EL (cell line): ENCODE measurements at regions not wholly inside any gene's neighbourhood (a gene's known extent, or its start where the extent isn't known, plus 50 kb on each side); places are given as distances from the start of the nearest gene placed in this dataset.

Experiments
- DNase-seq: peaks from one replicate; pipeline ENCODE4 v3.0.0-alpha.2; 2016

- peak; percentile 60 for DNase-seq
These were observed 71.9 kb upstream of the UBL3 start for GRCh38 chr13:29922281-29922821.

DNA sequence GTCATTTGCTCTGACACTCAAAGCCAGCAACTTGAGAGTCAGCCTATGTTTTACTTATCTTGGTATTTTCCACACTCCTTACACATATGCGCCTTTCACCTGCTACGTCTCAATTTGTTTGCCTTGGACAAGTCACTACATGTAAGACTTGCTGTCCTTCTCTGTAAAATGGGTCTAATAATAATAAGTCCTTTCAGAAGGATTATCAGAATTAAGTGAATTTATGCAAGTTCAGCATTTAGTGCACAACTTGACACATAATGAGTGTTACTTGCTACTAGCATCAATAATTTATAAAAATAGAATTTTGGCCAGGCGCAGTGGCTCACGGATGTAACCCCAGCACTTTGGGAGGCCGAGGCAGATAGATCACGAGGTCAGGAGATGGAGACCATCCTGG, 71.1 kb upstream of the UBL3 start:
- DNase-seq: no peak

GRCh38 chr13:29920025-29920643, 69.7 kb upstream of the UBL3 start:
- no peak for DNase-seq

DNA sequence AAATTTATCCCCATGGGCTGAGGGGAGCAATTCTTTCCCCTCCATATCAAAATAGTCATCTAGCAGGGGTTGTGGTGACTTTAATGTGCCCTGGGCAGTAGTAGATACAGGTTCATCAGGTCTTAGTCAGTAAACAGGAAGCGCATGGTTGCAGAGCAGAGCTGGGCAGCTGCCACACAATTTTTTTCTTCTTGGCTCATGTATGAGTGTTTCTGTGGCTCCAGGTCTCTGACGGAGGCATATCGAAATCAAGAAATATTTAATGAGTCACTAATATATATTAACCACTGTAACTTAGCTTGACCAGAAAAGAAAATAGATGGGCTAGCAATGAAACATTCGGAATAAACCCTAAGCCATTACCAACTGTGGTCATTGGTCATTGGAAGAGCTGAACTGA, 68.4 kb upstream of the UBL3 start:
- DNase-seq: peak; percentile 93

- DNase-seq: no peak
These were observed 67.2 kb upstream of the UBL3 start for GRCh38 chr13:29917650-29918049.

GRCh38 chr13:29914581-29914980, 64.2 kb upstream of the UBL3 start:
- no peak for DNase-seq

DNA sequence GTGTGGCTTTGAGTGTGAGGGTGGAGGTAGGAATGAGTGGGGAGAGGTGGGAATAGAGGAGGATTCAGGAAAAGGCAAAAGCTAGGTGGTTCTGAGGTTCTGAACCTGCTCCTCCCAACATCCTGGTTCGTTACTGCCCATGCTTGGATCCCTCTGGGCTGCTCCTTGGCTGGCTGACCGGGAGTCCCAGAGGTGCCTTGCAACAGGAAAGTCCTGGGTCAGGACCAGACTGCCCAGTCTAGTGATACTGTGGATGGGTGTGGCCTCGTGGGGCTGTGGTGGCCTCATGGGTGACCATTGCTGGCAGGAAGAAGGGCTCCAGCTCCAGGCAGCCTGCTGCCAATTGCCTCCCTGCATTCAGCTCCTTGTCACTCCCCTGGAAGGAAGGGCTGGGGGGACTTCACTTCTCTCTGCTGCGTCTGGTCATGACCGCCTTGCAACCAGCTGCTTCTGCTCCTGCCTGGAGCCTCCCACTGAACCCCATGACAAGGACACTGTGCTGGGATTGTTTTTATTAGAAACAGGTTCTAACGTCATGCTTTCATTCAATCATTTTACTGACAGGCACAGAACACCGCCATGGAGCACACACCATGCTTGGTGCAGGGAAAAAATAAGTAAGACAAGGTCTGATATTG, 61.5 kb upstream of the UBL3 start:
- DNase-seq: no peak

DNA sequence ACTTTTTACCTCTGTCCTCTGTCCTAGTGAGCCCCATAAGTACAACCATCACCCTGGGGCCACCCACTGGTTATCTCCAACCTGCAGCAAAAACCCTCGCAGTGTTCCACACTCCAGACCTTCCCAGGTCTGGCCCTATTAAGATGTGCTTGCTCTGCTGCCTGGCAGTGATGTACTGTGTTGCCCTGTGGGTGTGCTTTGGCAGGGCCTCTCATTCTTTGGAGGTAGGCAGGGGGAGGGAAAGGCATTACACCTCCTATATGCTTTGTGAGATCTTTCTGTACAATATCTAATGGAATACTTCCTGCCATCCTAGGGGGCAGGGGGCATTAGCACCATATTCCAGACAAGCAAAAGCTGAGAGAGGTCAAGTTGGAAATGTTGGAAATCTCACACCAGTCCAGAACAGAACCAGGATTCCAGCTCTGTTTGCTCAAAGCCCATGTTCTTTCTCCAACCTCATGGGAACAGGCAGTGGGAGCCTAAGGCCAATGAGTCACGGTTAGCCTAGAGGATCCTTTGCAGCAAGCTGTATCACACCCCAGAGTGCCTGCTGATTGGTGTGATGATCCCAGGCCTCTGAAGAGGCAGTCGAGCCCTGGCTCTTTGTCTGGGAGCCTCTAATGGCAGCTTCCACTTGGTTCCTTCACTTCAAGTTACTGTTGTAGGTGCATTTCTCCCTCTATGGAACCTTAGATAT, 59.7 kb upstream of the UBL3 start:
- DNase-seq: peak; percentile 89

DNA sequence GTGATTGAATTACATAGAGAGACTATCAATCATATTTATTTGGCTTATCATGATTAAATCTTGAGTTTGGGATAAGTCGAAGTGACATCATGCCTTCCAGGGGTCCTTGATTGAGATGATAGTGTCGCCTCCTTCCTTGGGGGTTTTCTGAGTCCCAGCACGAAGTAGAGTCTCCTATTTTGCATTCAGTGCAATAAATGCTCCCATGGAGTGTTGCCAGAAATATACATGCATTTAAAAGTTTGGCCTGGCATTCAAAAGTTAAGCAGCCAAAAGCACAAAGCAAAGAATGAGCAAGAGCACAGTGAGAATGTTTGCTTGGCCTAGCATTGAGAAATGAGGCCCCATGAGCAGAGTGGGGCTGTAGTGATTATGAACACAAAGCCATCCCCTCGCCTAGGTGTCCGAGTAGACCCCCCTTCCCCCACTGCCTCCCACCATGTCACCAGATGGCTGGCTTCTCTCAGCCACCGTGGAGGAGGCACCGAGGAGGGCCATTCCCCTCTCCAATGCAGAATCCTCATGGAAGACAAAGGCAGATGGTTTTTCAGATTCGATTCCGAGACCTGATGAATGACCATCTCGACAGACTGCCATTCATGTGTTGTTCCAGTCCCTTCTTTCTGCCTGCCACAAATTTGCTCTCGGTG, 58.8 kb upstream of the UBL3 start:
- DNase-seq: no peak

GRCh38 chr13:29908416-29909080, 58.1 kb upstream of the UBL3 start:
- peak; percentile 84 for DNase-seq

GRCh38 chr13:29907670-29908069, 57.3 kb upstream of the UBL3 start:
- DNase-seq: no peak

DNA sequence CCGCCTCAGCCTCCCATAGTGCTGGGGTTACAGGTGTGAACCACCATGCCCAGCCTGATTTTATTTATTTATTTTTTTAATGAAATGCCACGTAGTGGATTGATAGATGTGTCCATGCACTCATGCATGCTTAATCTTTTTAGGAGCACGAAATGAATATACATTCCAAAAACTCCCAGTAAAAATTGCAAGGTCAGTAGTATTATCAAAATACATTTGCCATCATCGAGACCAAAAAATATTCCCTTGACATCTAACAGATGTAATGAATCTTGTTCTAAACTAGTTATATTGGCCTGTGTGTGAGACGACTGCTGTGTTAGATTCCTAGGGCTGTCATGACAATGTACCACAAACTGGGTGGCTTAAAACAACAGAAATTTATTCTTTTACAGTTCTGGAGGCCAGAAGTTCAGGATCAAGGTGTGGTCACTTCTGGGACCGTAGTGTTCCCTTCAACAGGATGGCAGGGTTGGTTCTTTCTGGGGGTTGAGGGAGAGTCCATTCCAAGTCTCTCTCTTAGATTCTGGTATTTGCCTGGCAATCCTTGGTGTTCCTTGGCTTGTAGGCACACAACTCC, 56.1 kb upstream of the UBL3 start:
- no peak for DNase-seq

DNA sequence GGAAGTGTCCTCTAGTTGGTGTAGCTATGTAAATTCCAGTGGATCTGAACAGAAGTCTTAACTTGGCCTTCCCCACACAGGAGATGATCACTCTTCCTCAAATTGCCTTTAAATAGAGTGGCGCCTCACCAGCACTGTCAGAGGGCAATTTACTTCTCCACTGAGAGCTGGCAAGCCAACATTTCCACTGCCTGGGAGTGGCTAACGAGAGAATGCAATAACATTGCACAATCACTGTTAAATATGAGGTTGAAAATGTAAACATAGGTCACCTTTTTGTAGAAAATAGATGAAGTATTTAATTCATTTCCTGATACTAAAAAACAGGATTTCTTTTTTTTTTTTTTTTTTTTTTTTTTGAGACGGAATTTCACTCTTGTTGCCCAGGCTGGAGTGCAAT, 55.4 kb upstream of the UBL3 start:
- peak; percentile 44 for DNase-seq

GRCh38 chr13:29903996-29904395, 53.6 kb upstream of the UBL3 start:
- DNase-seq: no peak

DNA sequence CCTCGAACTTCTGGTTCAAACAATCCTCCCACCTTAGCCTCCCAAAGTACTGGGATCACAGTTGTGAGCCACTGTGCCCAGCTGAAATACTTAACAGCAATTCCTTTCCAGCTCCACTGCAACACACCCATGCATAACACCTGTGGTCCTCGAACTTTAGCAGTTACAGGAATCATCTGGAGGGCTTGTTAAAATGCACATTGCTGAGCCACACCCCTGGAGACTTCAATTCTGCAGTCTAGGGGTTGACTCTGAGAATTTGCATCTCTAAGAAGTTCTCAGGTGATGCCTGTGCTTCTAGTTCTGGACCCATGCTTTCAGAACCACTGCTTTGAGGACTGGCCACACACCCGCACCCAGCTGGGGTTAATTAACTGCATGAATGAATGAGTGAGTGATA, 53.1 kb upstream of the UBL3 start:
- DNase-seq: no peak

- DNase-seq: no peak
These were observed 52.4 kb upstream of the UBL3 start for GRCh38 chr13:29902632-29903305.

GRCh38 chr13:29901710-29902631, 51.6 kb upstream of the UBL3 start:
- DNase-seq: peak; percentile 94
